Right forelimb (tissue), 1 donor: ENCODE measurements at regions not wholly inside any gene's neighbourhood (a gene's known extent, or its start where the extent isn't known, plus 50 kb on each side); places are given as distances from the start of the nearest gene placed in this dataset.
"Not testable (repeated sequence)": the region's sequence is repeated elsewhere in the genome, so short reads cannot be mapped to it uniquely, and the experiment has no call there.

ENCODE experiments used
- DNase-seq: peaks from one replicate; pipeline ENCODE4 v3.0.0-alpha.2; 2018

- not testable (repeated sequence) for DNase-seq
Observed at GRCh38 chr5:91448079-91448478, 65.0 kb upstream of the ARRDC3 start.

DNA sequence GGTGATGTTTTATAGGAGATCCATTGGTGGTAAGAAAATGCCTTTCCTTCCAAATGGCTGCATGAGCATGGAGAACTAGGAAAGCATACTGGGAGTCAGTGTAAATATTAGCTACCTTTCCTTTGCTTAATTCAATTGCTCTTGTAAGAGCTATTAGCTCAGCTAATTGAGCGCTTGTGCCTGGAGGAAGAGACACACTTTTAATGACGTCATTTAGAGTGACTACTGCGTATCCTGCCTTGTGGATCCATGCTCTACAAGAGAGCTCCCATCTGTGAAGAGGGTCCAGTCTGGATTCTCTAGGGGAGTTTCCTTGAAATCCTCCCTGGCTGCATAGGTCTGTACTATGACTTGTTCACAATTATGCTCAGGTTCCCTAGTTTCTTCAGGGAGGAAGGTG, 63.8 kb upstream of the ARRDC3 start:
- not testable (repeated sequence) for DNase-seq

- no peak for DNase-seq
Observed at GRCh38 chr5:91443761-91444467, 60.8 kb upstream of the ARRDC3 start.

DNA sequence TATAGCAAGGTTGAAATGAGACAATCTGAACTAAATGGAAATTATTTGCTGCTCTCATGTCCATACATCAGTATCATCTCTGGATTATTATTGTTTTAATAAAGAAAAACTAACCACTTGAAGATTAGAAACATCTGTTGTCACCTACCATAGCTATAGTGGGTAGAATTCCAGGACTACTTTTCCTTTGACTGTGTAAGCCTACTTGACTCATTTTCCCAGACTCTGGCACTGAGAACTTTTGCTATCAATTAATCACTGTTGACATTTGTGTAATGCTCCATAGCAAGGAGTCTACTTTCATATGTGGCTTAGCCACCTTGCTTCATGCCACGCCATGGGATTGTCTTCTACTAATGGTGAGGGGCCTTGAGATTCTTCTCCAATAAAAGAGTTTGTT, 59.9 kb upstream of the ARRDC3 start:
- DNase-seq: no peak

DNA sequence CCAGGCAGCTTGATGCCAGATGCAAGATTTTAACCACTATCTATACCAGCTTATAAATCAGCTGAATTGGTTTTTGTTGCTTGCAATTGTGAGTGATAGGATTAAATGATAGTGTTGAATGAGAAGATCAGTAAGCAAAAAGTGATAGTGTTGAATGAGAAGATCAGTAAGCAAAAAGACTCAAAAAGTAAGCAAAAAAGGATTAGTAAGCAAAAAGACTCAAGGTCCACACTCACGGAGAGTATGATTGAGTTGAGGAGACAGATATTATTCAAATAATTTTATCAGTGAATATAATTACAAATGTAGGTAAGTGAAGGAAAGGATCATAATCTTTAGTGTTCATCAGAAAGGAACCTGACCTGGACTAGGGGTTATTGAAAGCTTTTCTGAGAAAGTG, 58.0 kb upstream of the ARRDC3 start:
- no peak for DNase-seq

DNA sequence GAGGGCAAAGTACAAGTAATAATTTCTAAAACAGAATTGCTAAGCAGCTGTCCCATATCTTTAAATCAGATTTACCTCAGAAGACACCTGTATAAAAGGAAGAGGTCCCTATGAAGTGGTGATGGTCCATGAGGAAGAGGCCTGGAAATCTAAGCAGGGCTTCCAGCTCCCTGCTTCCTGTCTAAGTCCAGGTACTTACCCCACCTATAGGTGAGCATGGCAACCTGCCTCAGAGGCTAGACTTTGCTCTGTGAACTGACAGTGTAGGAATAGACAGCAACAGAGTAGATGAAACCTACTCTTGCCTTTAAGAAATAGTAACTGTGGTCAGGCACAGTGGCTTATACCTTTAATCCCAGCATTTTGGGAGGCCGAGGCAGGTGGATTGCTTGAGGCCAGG, 55.8 kb upstream of the ARRDC3 start:
- no peak for DNase-seq

- no peak for DNase-seq
Observed at GRCh38 chr5:91436241-91436640, 53.1 kb upstream of the ARRDC3 start.

DNA sequence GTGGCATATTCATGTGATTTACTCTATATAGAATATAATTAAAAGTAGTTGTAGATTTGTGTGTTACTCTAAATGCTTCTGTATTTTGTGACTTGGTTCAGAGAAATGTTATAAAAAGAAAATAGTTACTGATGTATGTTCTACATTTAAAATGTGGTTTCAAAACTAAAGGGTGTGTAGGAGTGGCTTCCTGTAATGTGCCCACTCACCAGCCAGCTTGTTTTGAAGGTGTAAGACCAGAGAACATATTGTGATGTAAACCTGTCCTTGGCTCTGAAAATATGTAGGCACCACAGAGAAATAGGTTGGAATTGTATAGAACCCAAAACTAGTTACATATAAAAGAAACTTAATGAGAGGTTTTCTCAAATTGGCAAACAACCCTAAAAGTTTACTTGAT, 51.2 kb upstream of the ARRDC3 start:
- DNase-seq: no peak

GRCh38 chr5:91433861-91434260, 50.7 kb upstream of the ARRDC3 start:
- DNase-seq: no peak
